K562 (cell line): ENCODE measurements at regions not wholly inside any gene's neighbourhood (a gene's known extent, or its start where the extent isn't known, plus 50 kb on each side); places are given as distances from the start of the nearest gene placed in this dataset.

Experiments
- ATAC-seq: fragments of 200-7000 bp; cut with Tn5 transposase; 3 replicates; pipeline ENCODE4 v1.9.1; 2020; ENCODE audit warnings: moderate library complexity
- BruUV-seq: library from RNA; stranded (reverse); fragments of 400-500 nt; replicated peaks from 2 replicates; lab custom pipeline; 2021; lab: Mats Ljungman, UMichigan
- CTCF ChIA-PET: fragments of 300-600 bp; formaldehyde crosslinking; extraction: SDS; loops from one replicate; lab custom pipeline; 2021; ENCODE audit warnings: low intra/inter-chr PET ratio; lab: Yijun Ruan, JAX
- POLR2A ChIA-PET: fragments of 300-600, 350-650 bp; sonication (Branson Sonifier 250); formaldehyde crosslinking; extraction: SDS; loops from one replicate; lab custom pipeline; 2021; ENCODE audit warnings: antibody characterized with exemption, inconsistent platforms; lab: Yijun Ruan, JAX
- DNase-seq, 4 experiments: peaks; one replicate each; pipeline versions ENCODE4 v3.0.0 to v3.0.0-alpha.2; 2011 to 2018; ENCODE audit warnings: low spot score in 3 of 4, mixed read lengths in 3 of 4; ENCODE audit errors: extremely low read depth in 1 of 4
- FAIRE-seq: peaks from 2 replicates; lab custom pipeline; 2011; peaks lifted over from hg19 to GRCh38; lab: Jason Lieb, UNC
- H2AFZ ChIP-seq: 2 replicates; pipeline ENCODE4 v1.6.0; 2011; ENCODE audit warnings: low read depth, low read length, control low read depth, inconsistent platforms
- H3K27ac ChIP-seq: fragments of 200-600 bp; 3 replicates; pipeline ENCODE4 v1.8.0; 2011; ENCODE audit warnings: low read depth, mild to moderate bottlenecking, control low read depth, inconsistent platforms, low read length, moderate library complexity, mixed read lengths; ENCODE audit errors: extremely low read depth
- H3K27me3 ChIP-seq, 2 experiments: fragments of 300-600 bp in 1 of 2; 2 replicates in 1 of 2; 3 replicates in 1 of 2; pipeline versions ENCODE4 v1.6.0 to v1.8.0; 2011; ENCODE audit warnings: inconsistent platforms in 2 of 2, low read length in 2 of 2, mild to moderate bottlenecking in 1 of 2, mixed read lengths in 1 of 2, moderate library complexity in 1 of 2; ENCODE audit not compliant: control insufficient read depth in 2 of 2, insufficient read depth in 2 of 2
- H3K36me3 ChIP-seq: fragments of 300-600 bp; 3 replicates; pipeline ENCODE4 v1.8.0; 2011; ENCODE audit warnings: mild to moderate bottlenecking, low read length, inconsistent platforms; ENCODE audit not compliant: control insufficient read depth, insufficient read depth
- H3K4me1 ChIP-seq, 2 experiments: fragments of 200-600 bp in 1 of 2; replicated peaks in 1 of 2; 2 replicates in 1 of 2; 3 replicates in 1 of 2; pipeline versions ENCODE4 v1.5.1 to v1.8.0; 2011; ENCODE audit warnings: inconsistent platforms in 2 of 2, low read length in 2 of 2, mild to moderate bottlenecking in 1 of 2, mixed read lengths in 1 of 2, moderate library complexity in 1 of 2; ENCODE audit not compliant: control insufficient read depth in 2 of 2, insufficient read depth in 2 of 2
- H3K4me2 ChIP-seq: 2 replicates; pipeline ENCODE4 v1.6.1; 2011; ENCODE audit warnings: low read length, control low read depth, inconsistent platforms, mixed read lengths; ENCODE audit not compliant: insufficient read depth
- H3K4me3 ChIP-seq: fragments of 200-600 bp; sonication (generic), shearing (Covaris generic); 2 replicates; pipeline ENCODE4 v1.5.1; 2016; ENCODE audit warnings: control low read depth, inconsistent platforms
- H3K79me2 ChIP-seq: fragments of 200-600 bp; 3 replicates; pipeline ENCODE4 v1.8.0; 2011; ENCODE audit warnings: low read length, inconsistent platforms; ENCODE audit not compliant: control insufficient read depth, insufficient read depth
- H3K9ac ChIP-seq, 2 experiments: 2 replicates each; pipeline versions ENCODE4 v1.6.0 to v1.6.1; 2011; ENCODE audit warnings: low read depth in 2 of 2, low read length in 2 of 2, control low read depth in 1 of 2, inconsistent platforms in 1 of 2, mild to moderate bottlenecking in 1 of 2, mixed read lengths in 1 of 2; ENCODE audit not compliant: insufficient read depth in 1 of 2
- H3K9me1 ChIP-seq: one replicate; pipeline ENCODE4 v1.6.0; 2011; ENCODE audit warnings: inconsistent platforms, mild to moderate bottlenecking, low read length, moderate library complexity; ENCODE audit not compliant: control insufficient read depth, insufficient read depth
- H3K9me3 ChIP-seq: replicated peaks from 2 replicates; pipeline ENCODE4 v1.5.1; 2011; ENCODE audit warnings: low read depth, low read length, inconsistent platforms; ENCODE audit not compliant: control insufficient read depth, insufficient read depth
- H4K20me1 ChIP-seq: replicated peaks from 2 replicates; pipeline ENCODE4 v1.6.1; 2011; ENCODE audit warnings: low read length, inconsistent platforms, mixed read lengths; ENCODE audit not compliant: control insufficient read depth, insufficient read depth
- CSDE1 ChIP-seq, 2 experiments: fragments of 450-650 bp; IDR thresholded peaks; 2 replicates each; pipeline ENCODE4 v1.6.1; 2016; ENCODE audit warnings: mild to moderate bottlenecking in 1 of 2
- CUX1 ChIP-seq: fragments of 200-800 bp; sonication (Bioruptor generic); IDR thresholded peaks from 2 replicates; pipeline ENCODE4 v1.6.1; 2016; ENCODE audit warnings: missing genetic modification characterization, missing compliant biosample characterization
- FOXK2 ChIP-seq, 2 experiments: fragments of 450-650 bp; IDR thresholded peaks in 1 of 2; conservative IDR thresholded peaks in 1 of 2; 2 replicates each; pipeline ENCODE4 v1.6.1; 2016; ENCODE audit warnings: low read depth in 2 of 2, mild to moderate bottlenecking in 1 of 2
- IFI16 ChIP-seq: fragments of 250-450 bp; sonication (Bioruptor Pico); IDR thresholded peaks from 2 replicates; pipeline ENCODE4 v2.1.2; 2022; ENCODE audit warnings: mild to moderate bottlenecking, inconsistent platforms
- NEUROD1 ChIP-seq: fragments of 150-350 bp; IDR thresholded peaks from 2 replicates; pipeline ENCODE4 v1.6.1; 2014; ENCODE audit warnings: borderline replicate concordance, low read length, low read depth; ENCODE audit not compliant: partially characterized antibody
- NFRKB ChIP-seq: fragments of 450-650 bp; IDR thresholded peaks from 2 replicates; pipeline ENCODE4 v1.6.1; 2016; ENCODE audit warnings: low read depth
- OTX1 ChIP-seq: fragments of 450-650 bp; formaldehyde crosslinking; IDR thresholded peaks from 2 replicates; pipeline ENCODE4 v1.4.0; 2022; ENCODE audit warnings: mild to moderate bottlenecking
- POLR3A ChIP-seq: IDR thresholded peaks from 2 replicates; pipeline ENCODE4 v1.6.1; 2011; ENCODE audit warnings: borderline replicate concordance, mild to moderate bottlenecking, moderate library complexity; ENCODE audit not compliant: insufficient read length, insufficient read depth; ENCODE audit errors: extremely low read depth
- PYGO2 ChIP-seq: fragments of 450-650 bp; IDR thresholded peaks from 2 replicates; pipeline ENCODE4 v1.6.1; 2016; ENCODE audit warnings: mild to moderate bottlenecking, missing genetic modification characterization, moderate library complexity, missing compliant biosample characterization
- RBM17 ChIP-seq: fragments of 200-400 bp; formaldehyde crosslinking; IDR thresholded peaks from 2 replicates; pipeline ENCODE4 v1.6.1; 2017; ENCODE audit warnings: low read depth, mild to moderate bottlenecking, low read length, borderline replicate concordance
- RCOR1 ChIP-seq, 2 experiments: IDR thresholded peaks; 2 replicates each; pipeline ENCODE4 v1.6.1; 2012; ENCODE audit warnings: low read depth in 2 of 2, low read length in 2 of 2, borderline replicate concordance in 1 of 2, improper control_type of control experiment in 1 of 2
- SMAD3 ChIP-seq: fragments of 450-650 bp; formaldehyde crosslinking; conservative IDR thresholded peaks from 2 replicates; pipeline ENCODE4 v1.4.0; 2020; ENCODE audit warnings: mild to moderate bottlenecking
- STAT5A ChIP-seq: IDR thresholded peaks from 2 replicates; pipeline ENCODE4 v1.6.1; 2012; ENCODE audit warnings: low read length, inconsistent platforms, borderline replicate concordance
- TEAD4 ChIP-seq, 2 experiments: sonication (generic) in 1 of 2; formaldehyde crosslinking in 1 of 2; IDR thresholded peaks; 2 replicates each; pipeline versions ENCODE4 v1.6.1 to v1.8.0; 2012 to 2022; ENCODE audit warnings: borderline replicate concordance in 1 of 2, inconsistent platforms in 1 of 2, low read length in 1 of 2, mild to moderate bottlenecking in 1 of 2, missing genetic modification reagents in 1 of 2
- ZC3H8 ChIP-seq: fragments of 450-650 bp; IDR thresholded peaks from 2 replicates; pipeline ENCODE4 v1.6.1; 2017
- ZNF436 ChIP-seq: fragments of 250-450, 450-650 bp; sonication (Bioruptor Pico); formaldehyde crosslinking; IDR thresholded peaks from 2 replicates; pipeline ENCODE4 v1.7.0; 2020; ENCODE audit warnings: mild to moderate bottlenecking
- WGBS: fragments of 100-300 bp; shearing (Covaris generic); methylation state at CpG from one replicate; pipeline ENCODE4 v1.1.6; 2016; ENCODE audit warnings: low coverage, mixed read lengths; ENCODE audit not compliant: insufficient coverage; ENCODE audit errors: missing lambda C conversion rate; 5-methylcytosine and 5-hydroxymethylcytosine counted together
- in situ Hi-C: fragments of 300-500 bp; cut with MboI; formaldehyde crosslinking; loops from 4 replicates; pipeline ENCODE4 v1.15.0; 2018; ENCODE audit warnings: inconsistent platforms, mixed read lengths
- intact Hi-C: fragments of 100-400 bp; cut with micrococcal nuclease; formaldehyde crosslinking; loops from 2 replicates; pipeline ENCODE4 v1.14.2; 2022

GRCh38 chr12:13437541-13437940 is 241.0 kb downstream of the EMP1 start:
- Histone ChIP-seq H3K27ac (no peak overlapping the region), H3K27me3 (no peaks in the 10 kb centered on the region), H3K9ac (no peak overlapping the region), H2AFZ (no peak overlapping the region), H3K36me3 (no peaks in the 10 kb centered on the region), H3K4me3 (no peak overlapping the region), H3K79me2 (no peaks in the 10 kb centered on the region), H3K4me2 (peak overlapping the region; percentile 7; the same call in 1 of the 2 replicates), H3K9me3 (no peaks in the 10 kb centered on the region), H3K9me1 (no peaks in the 10 kb centered on the region), H3K4me1 (peaks cover 0 to 4% of the 10 kb centered on the region in 2 experiments; a peak in 2 of 5 replicates), H4K20me1 (0 out of 2 replicates have a peak, but pooled peaks cover 3% of the 10 kb centered on the region)
- TF ChIP-seq NFRKB (no peak), POLR3A (no peak), NEUROD1 (no peak), OTX1 (CRISPR knock-in tag) (no peak), ZC3H8 (no peak), RCOR1 (IDR thresholded peaks at IDR 0.05; ENCODE audit: borderline replicate concordance in 1 of 2, low read depth in 2 of 2, low read length in 2 of 2) (no peak), FOXK2 (conservative IDR thresholded peaks at IDR 0.05 in 1 of 2, IDR thresholded peaks at IDR 0.05 in 1 of 2; ENCODE audit: low read depth in 2 of 2) (no peak), SMAD3 (no peak), PYGO2 (tag) (no peak), CUX1 (CRISPR knock-in tag) (no peak), RBM17 (no peak), ZNF436 (CRISPR knock-in tag) (no peak), IFI16 (CRISPR knock-in tag) (no peak), STAT5A (no peak), TEAD4 (IDR thresholded peaks at IDR 0.05; ENCODE audit: low read length) (no peak), TEAD4 (CRISPR knock-in tag; IDR thresholded peaks at IDR 0.05; ENCODE audit: borderline replicate concordance) (no peak), CSDE1 (IDR thresholded peaks at IDR 0.05) (no peak)
- ATAC-seq (no peak), FAIRE-seq (no peak), DNase-seq (peak in 3 of 4 experiments; percentile 7 to 22 (median 14))
- CTCF ChIA-PET = no interaction called here
- 4% methylated on average over 4 of the region's 4 CpGs for WGBS
- BruUV-seq = no TSS peak
- POLR2A ChIA-PET = no interaction called here
- intact Hi-C loops (no loop called here), in situ Hi-C loops (no loop called here)
